GM18507 (cell line): ENCODE measurements at regions not wholly inside any gene's neighbourhood (a gene's known extent, or its start where the extent isn't known, plus 50 kb on each side); places are given as distances from the start of the nearest gene placed in this dataset.
"Not testable (repeated sequence)": the region's sequence is repeated elsewhere in the genome, so short reads cannot be mapped to it uniquely, and the experiment has no call there.

ENCODE experiments used
- DNase-seq: peaks from one replicate; pipeline ENCODE4 v3.0.0; 2011; ENCODE audit warnings: low read depth; ENCODE audit not compliant: insufficient read length; ENCODE audit errors: extremely low spot score
- FAIRE-seq: peaks from 2 replicates; lab custom pipeline; 2011; peaks lifted over from hg19 to GRCh38; lab: Jason Lieb, UNC

GRCh38 chr3:62926494-62926893 is 51.3 kb upstream of the CADPS start:
- DNase-seq (no peak), FAIRE-seq (no peak)

GRCh38 chr3:62928256-62928655 is 53.0 kb upstream of the CADPS start:
- DNase-seq (no peak), FAIRE-seq (no peak)

GRCh38 chr3:62929771-62930170 is 54.6 kb upstream of the CADPS start:
- DNase-seq: no peak
- FAIRE-seq: no peak

- no peak for DNase-seq
- no peak for FAIRE-seq
Measured at GRCh38 chr3:62935793-62936192, 60.6 kb upstream of the CADPS start.

GRCh38 chr3:62936626-62937254 is 61.5 kb upstream of the CADPS start:
- FAIRE-seq (no peak), DNase-seq (no peak)

GRCh38 chr3:62938583-62938982 is 63.4 kb upstream of the CADPS start:
- no peak for FAIRE-seq
- DNase-seq: no peak

GRCh38 chr3:62939707-62940106 is 64.5 kb upstream of the CADPS start:
- no peak for DNase-seq
- FAIRE-seq: no peak

- no peak for FAIRE-seq
- DNase-seq: no peak
Measured at GRCh38 chr3:62940771-62941563, 65.8 kb upstream of the CADPS start.

- DNase-seq (no peak), FAIRE-seq (no peak)
Measured at GRCh38 chr3:62942227-62942626, 67.0 kb upstream of the CADPS start.

GRCh38 chr3:62942764-62943163 is 67.5 kb upstream of the CADPS start:
- DNase-seq (no peak), FAIRE-seq (no peak)

- FAIRE-seq: no peak
- DNase-seq: no peak
Measured at GRCh38 chr3:62948921-62949320, 73.7 kb upstream of the CADPS start.

GRCh38 chr3:62950210-62950609 is 75.0 kb upstream of the CADPS start:
- FAIRE-seq: no peak
- no peak for DNase-seq

GRCh38 chr3:62951037-62951613 is 75.9 kb upstream of the CADPS start:
- no peak for DNase-seq
- FAIRE-seq: no peak

- not testable (repeated sequence) for FAIRE-seq, DNase-seq
Measured at GRCh38 chr3:62951880-62952279, 76.7 kb upstream of the CADPS start.

GRCh38 chr3:62954580-62954979 is 79.4 kb upstream of the CADPS start:
- no peak for FAIRE-seq
- DNase-seq: no peak

GRCh38 chr3:62955126-62955525 is 79.9 kb upstream of the CADPS start:
- no peak for DNase-seq
- no peak for FAIRE-seq

- FAIRE-seq (no peak), DNase-seq (no peak)
Measured at GRCh38 chr3:62956411-62956810, 81.2 kb upstream of the CADPS start.

GRCh38 chr3:62961874-62962556 is 86.8 kb upstream of the CADPS start:
- FAIRE-seq: no peak
- no peak for DNase-seq

- no peak for FAIRE-seq
- no peak for DNase-seq
Measured at GRCh38 chr3:62962714-62963113, 87.5 kb upstream of the CADPS start.

- no peak for DNase-seq
- FAIRE-seq: no peak
Measured at GRCh38 chr3:62965311-62965710, 90.1 kb upstream of the CADPS start.
